Hematopoietic multipotent progenitor cell treated with erythropoietin and hydrocortisone succinate and interleukin-3 and kit ligand, for 4 days (in vitro differentiated cells): ENCODE measurements at regions not wholly inside any gene's neighbourhood (a gene's known extent, or its start where the extent isn't known, plus 50 kb on each side); places are given as distances from the start of the nearest gene placed in this dataset.
"Not testable (repeated sequence)": the region's sequence is repeated elsewhere in the genome, so short reads cannot be mapped to it uniquely, and the experiment has no call there.

Experiments used
- DNase-seq: peaks from one replicate; pipeline ENCODE4 v3.0.0-alpha.2; 2015

GRCh38 chr13:70747262-70747661, 639.0 kb upstream of the KLHL1 start:
- no peak for DNase-seq

GRCh38 chr13:70746469-70746868, 638.2 kb upstream of the KLHL1 start:
- DNase-seq: not testable (repeated sequence)

DNA sequence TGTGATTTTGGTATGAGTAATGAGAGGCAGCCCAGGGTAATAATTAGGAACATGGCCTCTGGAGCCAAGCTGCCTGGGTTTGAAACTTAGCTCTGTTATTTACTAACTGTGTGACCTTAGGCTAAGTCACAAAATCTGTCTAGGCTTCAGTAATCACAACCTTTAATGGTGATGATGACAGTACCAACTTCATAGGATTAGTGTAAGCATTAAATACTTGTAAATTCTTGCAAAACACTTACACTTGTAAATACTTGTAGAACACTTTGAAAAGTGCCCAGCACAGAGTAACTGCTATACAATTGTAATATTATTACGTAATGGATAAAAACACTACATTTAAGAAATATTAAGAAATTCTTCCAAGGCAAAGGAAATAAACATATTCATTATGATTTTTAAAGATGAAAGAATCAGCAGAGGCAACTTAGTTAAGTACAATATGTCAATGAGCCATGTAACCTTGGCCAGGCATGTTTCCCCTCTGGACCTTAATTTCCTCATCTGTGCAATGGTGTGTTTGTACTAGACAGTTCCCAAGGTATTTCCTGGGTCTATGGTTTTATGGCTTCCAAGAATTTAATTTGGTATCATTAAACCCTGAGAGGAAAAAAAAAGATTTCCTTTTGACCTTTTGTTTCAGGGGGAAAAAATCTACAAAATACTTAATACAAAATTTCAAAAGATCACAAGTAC, 628.5 kb upstream of the KLHL1 start:
- no peak for DNase-seq

DNA sequence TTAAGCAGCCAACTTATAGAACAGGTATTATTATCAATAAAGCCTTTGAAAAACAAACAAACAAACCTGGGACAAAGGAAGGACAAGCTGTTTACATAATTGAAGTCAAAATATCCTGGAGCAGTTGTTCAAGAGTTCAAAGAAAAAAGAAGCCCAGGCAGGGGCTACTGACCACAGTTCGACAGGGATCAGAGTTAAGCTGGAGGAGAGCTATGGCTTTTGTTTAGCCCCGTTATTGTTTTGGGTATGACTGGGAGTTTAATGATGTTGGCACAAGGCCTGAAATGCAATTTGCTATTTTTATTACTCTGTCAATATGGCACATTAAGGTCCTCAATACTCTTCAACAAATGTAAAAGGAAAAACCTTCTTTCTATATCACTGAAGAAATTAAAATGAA, 624.4 kb upstream of the KLHL1 start:
- DNase-seq: no peak

- DNase-seq: no peak
Observed at GRCh38 chr13:70729369-70729768, 621.1 kb upstream of the KLHL1 start.

GRCh38 chr13:70723732-70724131, 615.5 kb upstream of the KLHL1 start:
- DNase-seq: peak; percentile 60

GRCh38 chr13:70720386-70720785, 612.1 kb upstream of the KLHL1 start:
- no peak for DNase-seq

GRCh38 chr13:70714993-70715392, 606.7 kb upstream of the KLHL1 start:
- DNase-seq: no peak

DNA sequence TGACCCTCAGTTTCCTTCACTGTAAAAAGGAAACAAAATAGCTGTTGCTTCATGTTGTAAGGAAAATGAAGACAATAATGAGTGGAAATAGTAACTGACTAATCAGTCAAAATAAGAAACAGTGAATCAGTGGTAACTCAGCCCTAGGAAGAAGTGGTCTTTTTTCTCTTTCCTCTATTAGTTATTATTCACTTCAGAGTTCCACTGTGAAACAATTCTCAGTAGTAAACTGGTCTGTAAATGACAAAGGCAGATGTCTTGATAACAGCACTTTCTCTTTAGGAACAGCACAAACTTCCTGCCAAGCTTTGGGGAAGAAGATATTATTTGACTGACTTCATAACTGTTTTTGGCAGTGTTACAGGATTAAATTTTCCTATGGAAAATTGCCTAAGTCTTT, 600.5 kb upstream of the KLHL1 start:
- peak; percentile 11 for DNase-seq

GRCh38 chr13:70703755-70704154, 595.5 kb upstream of the KLHL1 start:
- DNase-seq: no peak

- DNase-seq: no peak
Observed at GRCh38 chr13:70694996-70695715, 586.9 kb upstream of the KLHL1 start.

GRCh38 chr13:70668983-70669382, 560.7 kb upstream of the KLHL1 start:
- no peak for DNase-seq

DNA sequence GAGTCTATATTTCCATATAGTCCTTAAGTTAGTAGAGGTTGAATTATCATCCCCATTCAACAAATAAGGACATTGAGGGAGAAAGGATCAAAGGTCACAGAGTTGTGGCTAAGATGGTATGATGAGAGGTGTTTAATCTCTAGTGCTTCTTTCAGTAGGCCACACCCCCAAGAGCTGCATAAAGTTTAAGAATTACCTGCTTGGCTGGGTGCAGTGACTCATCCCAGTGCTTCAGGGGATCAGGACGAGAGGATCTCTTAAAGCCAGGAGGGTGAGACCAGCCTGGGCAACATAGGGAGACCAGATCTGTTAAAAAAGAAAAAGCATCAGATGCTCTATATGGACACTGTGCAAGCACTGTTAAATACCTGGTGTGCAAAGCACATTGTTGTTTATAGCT, 560.0 kb upstream of the KLHL1 start:
- DNase-seq: no peak

GRCh38 chr13:70666883-70667556, 558.8 kb upstream of the KLHL1 start:
- no peak for DNase-seq

DNA sequence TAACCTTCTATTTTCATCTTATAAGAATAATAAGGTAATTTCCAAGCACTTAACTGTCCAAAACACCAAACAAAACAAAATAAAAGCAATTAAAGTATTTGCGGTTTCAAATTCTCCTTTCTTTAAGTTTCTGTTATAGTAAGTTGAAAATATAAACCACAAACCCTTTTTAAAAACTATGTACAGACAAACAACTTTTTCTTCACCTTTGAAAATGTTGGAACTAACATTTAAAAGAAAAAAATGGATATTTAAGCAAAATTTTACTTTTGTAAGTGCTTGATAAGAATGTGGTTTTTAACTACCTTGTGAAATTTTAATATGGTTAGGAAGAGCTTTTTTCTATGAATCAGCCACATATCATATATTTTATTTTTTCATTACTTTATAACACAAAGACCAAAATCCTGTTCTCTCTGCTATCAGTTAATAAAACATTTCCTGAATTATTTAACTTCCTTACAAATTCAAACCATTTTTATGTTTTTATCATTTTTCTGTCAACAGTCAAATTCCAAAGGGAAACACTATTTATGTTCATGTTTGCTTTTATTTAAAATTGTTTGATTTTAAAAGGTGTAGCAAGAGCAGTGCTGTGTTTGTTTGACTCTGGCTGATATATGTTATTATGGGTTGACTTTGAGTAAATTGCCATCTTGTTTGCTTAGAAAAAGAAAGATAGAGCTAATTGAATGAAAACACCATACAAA, 554.1 kb upstream of the KLHL1 start:
- peak; percentile 47 for DNase-seq

- no peak for DNase-seq
Observed at GRCh38 chr13:70644052-70644451, 535.8 kb upstream of the KLHL1 start.

- DNase-seq: no peak
Observed at GRCh38 chr13:70634893-70635292, 526.6 kb upstream of the KLHL1 start.

DNA sequence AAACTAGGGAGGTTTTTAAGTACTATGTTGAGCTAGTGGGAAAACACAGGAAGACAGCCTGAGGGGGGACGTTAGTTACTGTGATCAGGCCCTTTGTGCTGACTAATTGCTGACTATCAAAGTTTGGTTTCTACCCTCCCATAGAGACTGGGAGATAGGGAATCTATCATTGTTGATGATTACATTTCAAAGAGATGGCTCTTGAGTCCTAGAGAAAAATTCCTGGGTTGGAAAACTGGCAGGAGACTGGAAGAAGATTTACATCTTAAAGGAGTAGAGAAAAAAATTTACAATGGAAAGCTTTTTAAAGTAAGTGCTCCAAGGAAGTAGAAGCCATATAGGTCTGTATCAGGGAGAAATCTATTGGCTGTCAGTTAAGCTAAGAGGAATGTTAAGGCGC, 522.0 kb upstream of the KLHL1 start:
- DNase-seq: no peak

GRCh38 chr13:70623239-70623638, 515.0 kb upstream of the KLHL1 start:
- DNase-seq: peak; percentile 66

DNA sequence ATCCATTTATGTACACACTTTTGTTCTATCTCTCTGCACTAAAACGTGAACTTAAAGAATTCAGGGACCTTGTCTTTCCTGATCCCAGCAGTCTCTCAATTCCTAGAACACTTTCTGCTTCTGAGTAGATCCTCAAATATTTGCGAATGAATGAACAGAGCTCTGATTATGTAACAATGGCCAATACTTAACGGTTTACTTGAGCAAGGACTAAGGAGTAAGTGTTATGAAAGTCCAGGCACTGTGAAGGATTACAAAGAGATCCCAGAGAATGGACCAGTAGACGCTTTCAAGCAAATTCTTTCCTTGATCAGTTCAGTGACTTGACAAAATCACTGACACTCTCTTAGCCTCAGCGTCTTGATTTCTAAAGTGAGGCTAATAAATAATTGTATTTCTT, 514.5 kb upstream of the KLHL1 start:
- DNase-seq: no peak

DNA sequence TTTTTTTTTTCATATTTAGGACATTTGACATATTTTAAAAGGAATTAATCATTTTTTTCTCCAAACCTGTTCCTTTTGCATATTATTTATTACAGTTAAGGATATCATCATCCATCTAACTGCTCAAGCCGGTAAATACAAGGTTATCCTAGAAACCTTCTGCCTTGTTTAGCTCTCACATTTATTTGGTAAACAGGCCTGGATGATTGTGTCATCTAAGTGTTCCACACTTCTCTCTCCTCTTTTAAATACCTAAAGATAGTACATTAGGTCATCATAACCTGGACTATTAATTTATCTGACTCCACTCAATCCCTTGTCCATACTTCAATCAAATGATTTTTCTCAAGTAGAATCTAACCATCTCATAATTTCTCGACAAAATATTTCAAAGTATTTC, 511.7 kb upstream of the KLHL1 start:
- no peak for DNase-seq

- DNase-seq: no peak
Observed at GRCh38 chr13:70616847-70617246, 508.6 kb upstream of the KLHL1 start.

GRCh38 chr13:70613295-70613694, 505.0 kb upstream of the KLHL1 start:
- DNase-seq: peak; percentile 35

- DNase-seq: no peak
Observed at GRCh38 chr13:70612881-70613280, 504.6 kb upstream of the KLHL1 start.
